ENCODE measurements at regions not wholly inside any gene's neighbourhood (a gene's known extent, or its start where the extent isn't known, plus 50 kb on each side); places are given as distances from the start of the nearest gene placed in this dataset.

DNA sequence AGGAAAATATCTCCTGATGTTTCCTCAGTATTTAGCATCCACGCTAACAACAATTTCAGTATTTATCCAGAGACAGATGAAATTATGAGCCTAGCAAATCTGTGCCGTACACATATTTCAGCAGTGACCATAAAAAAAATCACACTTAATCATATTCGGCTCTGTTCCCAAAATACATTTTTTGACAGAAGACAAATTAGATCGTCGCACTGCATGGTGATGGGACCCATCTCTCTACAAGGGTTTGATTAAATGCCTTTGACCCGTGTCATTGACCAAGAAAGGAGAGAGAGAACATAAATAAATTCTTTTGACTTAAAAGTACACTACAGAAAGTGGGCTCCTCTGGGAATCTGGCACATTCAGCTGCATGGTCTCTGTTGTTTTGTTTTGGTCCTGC is 215.3 kb upstream of the SEMA6D start:
- TF ChIP-seq CTCF (IDR thresholded peaks at IDR 0.05): no peak
- no peak for TF ChIP-seq POLR2AphosphoS5 (IDR thresholded peaks at IDR 0.05; ENCODE audit: low read depth, low read length)
- TF ChIP-seq TCF7L2 (IDR thresholded peaks at IDR 0.05; ENCODE audit: low read depth, low read length): no peak
- TF ChIP-seq REST (IDR thresholded peaks at IDR 0.05; ENCODE audit: insufficient read depth in 1 of 2, low read depth in 2 of 2, low read length in 1 of 2): no peak
